Smooth muscle cell (in vitro differentiated cells): ENCODE measurements at regions not wholly inside any gene's neighbourhood (a gene's known extent, or its start where the extent isn't known, plus 50 kb on each side); places are given as distances from the start of the nearest gene placed in this dataset.
"Not testable (repeated sequence)": the region's sequence is repeated elsewhere in the genome, so short reads cannot be mapped to it uniquely, and the experiment has no call there.

Experiments
- DNase-seq: peaks from one replicate; lab custom pipeline; 2025; ENCODE audit not compliant: unreplicated experiment; lab: John Stamatoyannopoulos, UW
- H2AFZ ChIP-seq: fragments of 200-600 bp; sonication (generic); 2 replicates; pipeline ENCODE4 v1.6.0; 2016; ENCODE audit warnings: antibody characterized with exemption, low read depth, mild to moderate bottlenecking
- H3F3A ChIP-seq: fragments of 200-600 bp; sonication (generic); 2 replicates; pipeline ENCODE4 v1.6.0; 2017; ENCODE audit warnings: antibody characterized with exemption, low read depth
- H3K27ac ChIP-seq: fragments of 200-600 bp; sonication (generic); 2 replicates; pipeline ENCODE4 v1.5.1; 2016; ENCODE audit warnings: low read depth, mild to moderate bottlenecking
- H3K27me3 ChIP-seq: fragments of 200-600 bp; sonication (generic); 2 replicates; pipeline ENCODE4 v1.6.1; 2016; ENCODE audit warnings: low read depth, mild to moderate bottlenecking
- H3K36me3 ChIP-seq: fragments of 200-600 bp; sonication (generic); 2 replicates; pipeline ENCODE4 v1.5.1; 2016; ENCODE audit warnings: low read depth
- H3K4me1 ChIP-seq: fragments of 200-600 bp; sonication (generic); 2 replicates; pipeline ENCODE4 v1.5.1; 2016; ENCODE audit warnings: low read depth
- H3K4me2 ChIP-seq: fragments of 200-600 bp; sonication (generic); 2 replicates; pipeline ENCODE4 v1.6.0; 2016; ENCODE audit warnings: mild to moderate bottlenecking
- H3K4me3 ChIP-seq: fragments of 200-600 bp; sonication (generic); 2 replicates; pipeline ENCODE4 v1.5.1; 2016; ENCODE audit warnings: mild to moderate bottlenecking
- H3K79me2 ChIP-seq: fragments of 200-600 bp; sonication (generic); 2 replicates; pipeline ENCODE4 v1.6.0; 2016; ENCODE audit warnings: low read depth, mild to moderate bottlenecking
- H3K9ac ChIP-seq: fragments of 200-600 bp; sonication (generic); 2 replicates; pipeline ENCODE4 v1.6.0; 2016; ENCODE audit warnings: low read depth
- H3K9me3 ChIP-seq: fragments of 200-600 bp; sonication (generic); replicated peaks from 2 replicates; pipeline ENCODE4 v1.5.1; 2016; ENCODE audit warnings: low read depth
- H4K20me1 ChIP-seq: fragments of 200-600 bp; sonication (generic); 2 replicates; pipeline ENCODE4 v1.6.0; 2016; ENCODE audit warnings: low read depth
- WGBS: methylation state at CpG from one replicate; pipeline ENCODE4 v1.1.7; 2016; ENCODE audit warnings: low lambda C conversion rate; 5-methylcytosine and 5-hydroxymethylcytosine counted together

GRCh38 chr9:67635067-67635466, 223.7 kb upstream of the ANKRD20A1 start:
- 26% methylated on average over 3 of the region's 6 CpGs for WGBS
- not testable (repeated sequence) for H3K79me2 ChIP-seq, DNase-seq, H3K36me3 ChIP-seq, H3K9ac ChIP-seq, H2AFZ ChIP-seq, H3K27ac ChIP-seq, H3K4me3 ChIP-seq, H3K9me3 ChIP-seq, H3K4me2 ChIP-seq, H4K20me1 ChIP-seq, H3F3A ChIP-seq, H3K27me3 ChIP-seq, H3K4me1 ChIP-seq

GRCh38 chr9:67611900-67612299, 246.8 kb upstream of the ANKRD20A1 start:
- WGBS, result 80% methylated on average over 15 of the region's 15 CpGs
- H3K27ac ChIP-seq, H3K27me3 ChIP-seq, H3K9me3 ChIP-seq, H3K4me2 ChIP-seq, H3K9ac ChIP-seq, H3K36me3 ChIP-seq, DNase-seq, H3K4me3 ChIP-seq, H3K4me1 ChIP-seq, H3K79me2 ChIP-seq, H3F3A ChIP-seq, H4K20me1 ChIP-seq, H2AFZ ChIP-seq: not testable (repeated sequence)

- H3K4me2 ChIP-seq, H3K4me3 ChIP-seq, H3K27ac ChIP-seq, H3K9ac ChIP-seq, H3K79me2 ChIP-seq, H2AFZ ChIP-seq, H4K20me1 ChIP-seq, H3K36me3 ChIP-seq, H3K9me3 ChIP-seq, H3F3A ChIP-seq, DNase-seq, H3K4me1 ChIP-seq, H3K27me3 ChIP-seq: not testable (repeated sequence)
- WGBS, result 76% methylated on average over 8 of the region's 8 CpGs
Observed at GRCh38 chr9:67609872-67610271, 248.9 kb upstream of the ANKRD20A1 start.

- H4K20me1 ChIP-seq, H3F3A ChIP-seq, H3K9ac ChIP-seq, DNase-seq, H3K36me3 ChIP-seq, H3K79me2 ChIP-seq, H3K27ac ChIP-seq, H3K27me3 ChIP-seq, H3K4me2 ChIP-seq, H3K4me1 ChIP-seq, H3K9me3 ChIP-seq, H3K4me3 ChIP-seq, H2AFZ ChIP-seq: not testable (repeated sequence)
- WGBS, result 73% methylated on average over 4 of the region's 7 CpGs
Observed at GRCh38 chr9:67609435-67609834, 249.3 kb upstream of the ANKRD20A1 start.

GRCh38 chr9:67605113-67605512, 253.6 kb upstream of the ANKRD20A1 start:
- H3K27me3 ChIP-seq, H3K36me3 ChIP-seq, H3K4me1 ChIP-seq, H3K9me3 ChIP-seq, H3F3A ChIP-seq, H4K20me1 ChIP-seq, H3K4me3 ChIP-seq, H3K27ac ChIP-seq, DNase-seq, H3K9ac ChIP-seq, H3K79me2 ChIP-seq, H2AFZ ChIP-seq, H3K4me2 ChIP-seq: not testable (repeated sequence)
- WGBS, result 96% methylated on average over 3 of the region's 9 CpGs

- H3K27me3 ChIP-seq, H3K4me2 ChIP-seq, H3F3A ChIP-seq, H3K27ac ChIP-seq, DNase-seq, H2AFZ ChIP-seq, H3K36me3 ChIP-seq, H3K9me3 ChIP-seq, H3K4me3 ChIP-seq, H3K9ac ChIP-seq, H3K4me1 ChIP-seq, H4K20me1 ChIP-seq, H3K79me2 ChIP-seq: not testable (repeated sequence)
- WGBS, result no CpG with 5 or more reads among the region's 9 CpGs
Observed at GRCh38 chr9:67603609-67604008, 255.1 kb upstream of the ANKRD20A1 start.

GRCh38 chr9:67592424-67592823, 266.3 kb upstream of the ANKRD20A1 start:
- not testable (repeated sequence) for H3K4me2 ChIP-seq, H2AFZ ChIP-seq, H3K4me1 ChIP-seq, H3K36me3 ChIP-seq, H4K20me1 ChIP-seq, H3K27me3 ChIP-seq, H3K79me2 ChIP-seq, H3K4me3 ChIP-seq, DNase-seq, H3F3A ChIP-seq, H3K9ac ChIP-seq, H3K9me3 ChIP-seq, H3K27ac ChIP-seq
- no CpG with 5 or more reads among the region's 8 CpGs for WGBS

- not testable (repeated sequence) for H3K4me2 ChIP-seq, H3K27me3 ChIP-seq, H3K9ac ChIP-seq, H2AFZ ChIP-seq, H3K4me1 ChIP-seq, H3K27ac ChIP-seq, H3F3A ChIP-seq, DNase-seq, H3K36me3 ChIP-seq, H3K9me3 ChIP-seq, H4K20me1 ChIP-seq, H3K4me3 ChIP-seq, H3K79me2 ChIP-seq
- WGBS, result no CpG with 5 or more reads among the region's 3 CpGs
Observed at GRCh38 chr9:67555874-67556273, 302.9 kb upstream of the ANKRD20A1 start.

GRCh38 chr9:67550044-67550443, 308.7 kb upstream of the ANKRD20A1 start:
- not testable (repeated sequence) for H3K27me3 ChIP-seq, H3K4me1 ChIP-seq, H2AFZ ChIP-seq, H3K9ac ChIP-seq, H3F3A ChIP-seq, H4K20me1 ChIP-seq, H3K79me2 ChIP-seq, H3K27ac ChIP-seq, H3K36me3 ChIP-seq, H3K4me3 ChIP-seq, H3K4me2 ChIP-seq, DNase-seq, H3K9me3 ChIP-seq
- 82% methylated on average over 2 of the region's 6 CpGs for WGBS
